ENCODE measurements at regions not wholly inside any gene's neighbourhood (a gene's known extent, or its start where the extent isn't known, plus 50 kb on each side); places are given as distances from the start of the nearest gene placed in this dataset.

DNA sequence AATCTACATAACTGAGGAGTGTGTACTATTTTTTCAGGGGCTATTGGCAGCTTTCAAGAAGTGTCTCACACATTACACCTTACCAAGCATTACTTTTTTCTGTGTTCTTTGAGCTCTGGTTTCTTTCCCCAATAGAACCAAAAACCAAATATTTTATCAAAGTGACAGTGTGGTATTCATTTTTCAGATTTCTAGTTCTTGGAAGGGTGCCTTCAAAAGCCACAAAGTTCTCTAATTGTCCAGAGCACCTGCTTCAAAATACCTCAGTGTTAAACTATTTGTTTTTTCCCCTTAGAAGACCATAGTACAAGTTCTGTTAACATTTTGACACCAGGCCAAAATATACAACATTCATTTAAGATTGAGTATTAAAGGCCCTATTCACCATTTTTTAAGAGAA, 515.7 kb downstream of the ETNK1 start:
- Histone ChIP-seq H3K18ac (ENCODE audit: low read depth, low read length) (no peak overlapping the region), H3K23ac (ENCODE audit: low read depth, low read length) (no peak overlapping the region), H3K4me2 (ENCODE audit: low read depth, low read length) (no peak overlapping the region), H4K91ac (ENCODE audit: insufficient read depth, low read depth, low read length) (no peak overlapping the region), H2AFZ (replicated peaks; ENCODE audit: low read length, poor library complexity) (no peak overlapping the region), H3K56ac (ENCODE audit: extremely low read depth, insufficient read depth, low read length) (no peak overlapping the region), H2BK5ac (ENCODE audit: low read depth, low read length, poor library complexity, severe bottlenecking) (no peak overlapping the region), H4K5ac (ENCODE audit: low read depth, low read length) (no peak overlapping the region), H4K20me1 (ENCODE audit: insufficient read depth, low read length) (no peaks in the 10 kb centered on the region), H3K4me1 (ENCODE audit: control insufficient read depth, insufficient read depth, low read length) (no peaks in the 10 kb centered on the region), H2BK120ac (ENCODE audit: low read depth, low read length) (no peak overlapping the region), H3K4ac (ENCODE audit: low read depth, low read length) (no peak overlapping the region), H2BK20ac (ENCODE audit: low read depth, low read length) (no peak overlapping the region), H2BK15ac (ENCODE audit: low read depth, low read length) (no peak overlapping the region), H3K9ac (ENCODE audit: low read depth, low read length) (no peak overlapping the region), H3K9me1 (ENCODE audit: insufficient read depth, low read length) (no peaks in the 10 kb centered on the region), H3K36me3 (ENCODE audit: control insufficient read depth, insufficient read depth, low read length) (no peaks in the 10 kb centered on the region), H3K27ac (ENCODE audit: insufficient read depth, low read length) (no peak overlapping the region), H3K4me3 (ENCODE audit: insufficient read depth, low read depth, low read length) (no peak overlapping the region), H3K79me1 (ENCODE audit: low read depth in 1 of 2, low read length in 2 of 2) (no peaks in the 10 kb centered on the region), H2AK5ac (ENCODE audit: low read depth, low read length) (no peak overlapping the region), H2AK9ac (replicated peaks; ENCODE audit: low read depth, low read length, poor library complexity) (no peak overlapping the region), H3K14ac (replicated peaks; ENCODE audit: low read depth, low read length) (no peak overlapping the region), H4K8ac (ENCODE audit: low read depth in 2 of 2, low read length in 2 of 2) (no peak overlapping the region), H3K9me3 (ENCODE audit: control insufficient read depth, insufficient read depth, low read length) (0 out of 2 replicates have a peak, but pooled peaks cover 2% of the 10 kb centered on the region), H3K27me3 (ENCODE audit: control insufficient read depth, insufficient read depth, low read length) (no peaks in the 10 kb centered on the region)
- POLR2A ChIA-PET (ENCODE audit: unreplicated experiment), result no interaction called here
- no TSS peak for BruUV-seq (replicated peaks)
- dilution Hi-C loops (cut with HindIII; ENCODE audit: low sequenced_read_pairs, unreplicated experiment), result no loop called here
- ATAC-seq (ENCODE audit: low read depth), result no peak
- no peak for DNase-seq
- in situ Hi-C loops (cut with MboI; ENCODE audit: low sequenced_read_pairs), result no loop called here
- CTCF ChIA-PET, result no interaction called here
- TF ChIP-seq NFE2L2 (IDR thresholded peaks at IDR 0.05; ENCODE audit: low read depth, low read length) (no peak), MAZ (IDR thresholded peaks at IDR 0.05; ENCODE audit: borderline replicate concordance, low read depth, low read length) (no peak), RCOR1 (IDR thresholded peaks at IDR 0.05; ENCODE audit: insufficient replicate concordance, low read length) (no peak), MAFK (IDR thresholded peaks at IDR 0.05; ENCODE audit: low read depth, low read length) (no peak), MXI1 (IDR thresholded peaks at IDR 0.05; ENCODE audit: borderline replicate concordance, low read depth, low read length) (no peak), FOS (IDR thresholded peaks at IDR 0.05; ENCODE audit: low read depth, low read length) (no peak), CHD1 (IDR thresholded peaks at IDR 0.05; ENCODE audit: low read depth, low read length) (no peak), SMC3 (IDR thresholded peaks at IDR 0.05; ENCODE audit: low read depth, low read length) (no peak), BHLHE40 (IDR thresholded peaks at IDR 0.05; ENCODE audit: low read depth, low read length) (no peak), CEBPB (IDR thresholded peaks at IDR 0.05; ENCODE audit: low read depth, low read length) (no peak), RAD21 (IDR thresholded peaks at IDR 0.05; ENCODE audit: low read length) (no peak), RFX5 (IDR thresholded peaks at IDR 0.05; ENCODE audit: low read depth, low read length) (no peak), POLR2A (IDR thresholded peaks at IDR 0.05; ENCODE audit: low read depth, low read length) (no peak)
- TF ChIP-seq, protein P1, sequence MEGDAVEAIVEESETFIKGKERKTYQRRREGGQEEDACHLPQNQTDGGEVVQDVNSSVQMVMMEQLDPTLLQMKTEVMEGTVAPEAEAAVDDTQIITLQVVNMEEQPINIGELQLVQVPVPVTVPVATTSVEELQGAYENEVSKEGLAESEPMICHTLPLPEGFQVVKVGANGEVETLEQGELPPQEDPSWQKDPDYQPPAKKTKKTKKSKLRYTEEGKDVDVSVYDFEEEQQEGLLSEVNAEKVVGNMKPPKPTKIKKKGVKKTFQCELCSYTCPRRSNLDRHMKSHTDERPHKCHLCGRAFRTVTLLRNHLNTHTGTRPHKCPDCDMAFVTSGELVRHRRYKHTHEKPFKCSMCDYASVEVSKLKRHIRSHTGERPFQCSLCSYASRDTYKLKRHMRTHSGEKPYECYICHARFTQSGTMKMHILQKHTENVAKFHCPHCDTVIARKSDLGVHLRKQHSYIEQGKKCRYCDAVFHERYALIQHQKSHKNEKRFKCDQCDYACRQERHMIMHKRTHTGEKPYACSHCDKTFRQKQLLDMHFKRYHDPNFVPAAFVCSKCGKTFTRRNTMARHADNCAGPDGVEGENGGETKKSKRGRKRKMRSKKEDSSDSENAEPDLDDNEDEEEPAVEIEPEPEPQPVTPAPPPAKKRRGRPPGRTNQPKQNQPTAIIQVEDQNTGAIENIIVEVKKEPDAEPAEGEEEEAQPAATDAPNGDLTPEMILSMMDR (conservative IDR thresholded peaks at IDR 0.05; ENCODE audit: low read depth, low read length), result no peak
- TF ChIP-seq, protein P2, sequence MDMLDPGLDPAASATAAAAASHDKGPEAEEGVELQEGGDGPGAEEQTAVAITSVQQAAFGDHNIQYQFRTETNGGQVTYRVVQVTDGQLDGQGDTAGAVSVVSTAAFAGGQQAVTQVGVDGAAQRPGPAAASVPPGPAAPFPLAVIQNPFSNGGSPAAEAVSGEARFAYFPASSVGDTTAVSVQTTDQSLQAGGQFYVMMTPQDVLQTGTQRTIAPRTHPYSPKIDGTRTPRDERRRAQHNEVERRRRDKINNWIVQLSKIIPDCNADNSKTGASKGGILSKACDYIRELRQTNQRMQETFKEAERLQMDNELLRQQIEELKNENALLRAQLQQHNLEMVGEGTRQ (IDR thresholded peaks at IDR 0.05; ENCODE audit: low read depth, low read length), result no peak
- TF ChIP-seq, protein P3, sequence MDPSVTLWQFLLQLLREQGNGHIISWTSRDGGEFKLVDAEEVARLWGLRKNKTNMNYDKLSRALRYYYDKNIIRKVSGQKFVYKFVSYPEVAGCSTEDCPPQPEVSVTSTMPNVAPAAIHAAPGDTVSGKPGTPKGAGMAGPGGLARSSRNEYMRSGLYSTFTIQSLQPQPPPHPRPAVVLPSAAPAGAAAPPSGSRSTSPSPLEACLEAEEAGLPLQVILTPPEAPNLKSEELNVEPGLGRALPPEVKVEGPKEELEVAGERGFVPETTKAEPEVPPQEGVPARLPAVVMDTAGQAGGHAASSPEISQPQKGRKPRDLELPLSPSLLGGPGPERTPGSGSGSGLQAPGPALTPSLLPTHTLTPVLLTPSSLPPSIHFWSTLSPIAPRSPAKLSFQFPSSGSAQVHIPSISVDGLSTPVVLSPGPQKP (IDR thresholded peaks at IDR 0.05; ENCODE audit: borderline replicate concordance, low read depth, low read length), result no peak
- intact Hi-C loops (cut with micrococcal nuclease), result no loop called here
